RPMI7951 (cell line): ENCODE measurements at regions not wholly inside any gene's neighbourhood (a gene's known extent, or its start where the extent isn't known, plus 50 kb on each side); places are given as distances from the start of the nearest gene placed in this dataset.
A peak's percentile ranks its signal among the peaks of the same experiment; 100 is the strongest.
"Not testable (repeated sequence)": the region's sequence is repeated elsewhere in the genome, so short reads cannot be mapped to it uniquely, and the experiment has no call there.

Experiments
- DNase-seq: peaks from one replicate; pipeline ENCODE4 v3.0.0-alpha.2; 2012; ENCODE audit warnings: low read depth

GRCh38 chr16:54808890-54809289 is 121.8 kb upstream of the IRX5 start:
- DNase-seq = no peak

GRCh38 chr16:54806881-54807360 is 123.7 kb upstream of the IRX5 start:
- no peak for DNase-seq

- DNase-seq = no peak
Observed at GRCh38 chr16:54806378-54806777, 124.3 kb upstream of the IRX5 start.

- no peak for DNase-seq
Observed at GRCh38 chr16:54805648-54806047, 125.0 kb upstream of the IRX5 start.

- DNase-seq = no peak
Observed at GRCh38 chr16:54801057-54801844, 129.4 kb upstream of the IRX5 start.

GRCh38 chr16:54798267-54798666 is 132.4 kb upstream of the IRX5 start:
- DNase-seq = no peak

- no peak for DNase-seq
Observed at GRCh38 chr16:54796211-54796610, 134.5 kb upstream of the IRX5 start.

- no peak for DNase-seq
Observed at GRCh38 chr16:54792811-54793210, 137.9 kb upstream of the IRX5 start.

- no peak for DNase-seq
Observed at GRCh38 chr16:54787045-54787444, 143.6 kb upstream of the IRX5 start.

- no peak for DNase-seq
Observed at GRCh38 chr16:54783980-54784379, 146.7 kb upstream of the IRX5 start.

- no peak for DNase-seq
Observed at GRCh38 chr16:54783226-54783625, 147.4 kb upstream of the IRX5 start.

GRCh38 chr16:54780266-54780665 is 150.4 kb upstream of the IRX5 start:
- DNase-seq = no peak

GRCh38 chr16:54779549-54779948 is 151.1 kb upstream of the IRX5 start:
- DNase-seq = no peak

- DNase-seq = no peak
Observed at GRCh38 chr16:54774768-54775167, 155.9 kb upstream of the IRX5 start.

- DNase-seq = no peak
Observed at GRCh38 chr16:54772400-54772799, 158.3 kb upstream of the IRX5 start.

- DNase-seq = no peak
Observed at GRCh38 chr16:54766355-54766754, 164.3 kb upstream of the IRX5 start.

GRCh38 chr16:54750249-54750648 is 180.4 kb upstream of the IRX5 start:
- peak; percentile 1 for DNase-seq

- DNase-seq = no peak
Observed at GRCh38 chr16:54748611-54749190, 182.0 kb upstream of the IRX5 start.

GRCh38 chr16:54746596-54746995 is 184.1 kb upstream of the IRX5 start:
- DNase-seq = no peak

- no peak for DNase-seq
Observed at GRCh38 chr16:54744998-54745397, 185.7 kb upstream of the IRX5 start.

GRCh38 chr16:54742436-54742835 is 188.2 kb upstream of the IRX5 start:
- DNase-seq = no peak

- no peak for DNase-seq
Observed at GRCh38 chr16:54739381-54739780, 191.3 kb upstream of the IRX5 start.

- DNase-seq = no peak
Observed at GRCh38 chr16:54734156-54734555, 196.5 kb upstream of the IRX5 start.

GRCh38 chr16:54727696-54728095 is 203.0 kb upstream of the IRX5 start:
- DNase-seq = not testable (repeated sequence)
